GM23248 (cell line): ENCODE measurements at regions not wholly inside any gene's neighbourhood (a gene's known extent, or its start where the extent isn't known, plus 50 kb on each side); places are given as distances from the start of the nearest gene placed in this dataset.

Experiments
- EZH2 ChIP-seq: fragments of 200-600 bp; sonication (generic); IDR thresholded peaks from 2 replicates; pipeline ENCODE4 v1.6.1; 2018; ENCODE audit warnings: antibody characterized with exemption, mild to moderate bottlenecking; ENCODE audit not compliant: insufficient read depth, poor library complexity, severe bottlenecking
- EZH2phosphoT487 ChIP-seq: fragments of 200-600 bp; sonication (generic); IDR thresholded peaks from 2 replicates; pipeline ENCODE4 v1.6.1; 2018; ENCODE audit warnings: antibody characterized with exemption, moderate library complexity, mild to moderate bottlenecking, low read depth; ENCODE audit not compliant: insufficient read depth

DNA sequence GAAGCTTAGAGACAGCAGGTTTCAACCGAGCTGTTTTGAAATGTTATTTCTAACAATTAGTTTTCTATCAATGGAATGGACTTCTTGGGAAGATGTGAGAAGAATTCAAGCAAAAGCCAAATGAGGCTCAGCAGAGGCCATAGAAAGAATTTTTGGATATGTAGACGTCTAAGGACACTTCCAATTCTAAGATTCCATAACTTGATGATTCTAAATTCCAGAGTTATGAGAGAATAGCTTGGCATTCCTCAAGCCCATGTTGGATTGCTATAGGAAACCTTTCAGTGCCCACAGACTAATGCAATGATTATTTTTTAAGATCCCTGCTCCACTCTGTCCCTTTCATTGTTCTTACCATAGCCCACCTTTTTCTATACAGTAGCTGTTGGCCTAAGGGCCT, 77.2 kb upstream of the PALS2 start:
- no peak for TF ChIP-seq EZH2
- no peak for TF ChIP-seq EZH2phosphoT487
